ENCODE measurements at regions not wholly inside any gene's neighbourhood (a gene's known extent, or its start where the extent isn't known, plus 50 kb on each side); places are given as distances from the start of the nearest gene placed in this dataset.
"Not testable (repeated sequence)": the region's sequence is repeated elsewhere in the genome, so short reads cannot be mapped to it uniquely, and the experiment has no call there.

DNA sequence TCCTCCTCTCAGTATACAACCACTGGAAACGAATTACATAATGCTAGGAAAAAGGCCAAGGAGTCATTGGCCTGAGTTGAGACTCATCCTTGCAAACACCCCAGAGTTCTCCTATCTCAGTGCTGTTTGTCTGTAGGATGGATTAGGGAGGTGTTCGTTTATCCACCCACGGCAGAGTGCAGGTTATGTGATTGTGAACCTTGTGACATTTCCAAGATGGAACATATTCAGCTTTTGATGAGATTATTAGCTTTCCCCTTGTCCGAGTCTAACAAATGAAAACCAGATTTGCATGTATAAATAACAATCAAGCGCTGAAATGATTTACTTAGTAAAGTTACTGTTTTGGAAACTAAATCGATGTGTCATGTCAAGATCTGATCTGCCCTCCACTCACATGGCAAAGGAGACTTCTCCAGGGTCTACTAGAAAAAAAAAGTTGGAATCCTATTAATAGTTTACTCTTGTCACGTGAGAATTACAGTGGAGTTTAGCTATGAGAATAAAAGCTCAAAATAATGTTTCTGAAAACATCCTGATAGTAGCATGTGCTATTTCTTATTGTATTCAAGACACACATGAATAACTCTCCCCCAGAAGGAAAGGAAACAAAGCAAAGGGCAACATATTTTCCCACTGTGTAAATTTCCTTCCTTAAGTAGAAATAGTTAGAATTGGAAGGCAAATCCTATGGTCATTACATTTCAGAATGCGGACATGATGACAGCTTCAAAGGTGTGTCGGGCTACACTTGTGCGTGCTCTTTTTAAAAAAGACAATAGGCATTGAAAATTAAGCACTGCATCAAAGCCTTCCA, 600.4 kb downstream of the EBF1 start:
- no peak overlapping the region for H3K4me3 ChIP-seq (ENCODE audit: low read depth, low read length)
- TF ChIP-seq, protein P1, sequence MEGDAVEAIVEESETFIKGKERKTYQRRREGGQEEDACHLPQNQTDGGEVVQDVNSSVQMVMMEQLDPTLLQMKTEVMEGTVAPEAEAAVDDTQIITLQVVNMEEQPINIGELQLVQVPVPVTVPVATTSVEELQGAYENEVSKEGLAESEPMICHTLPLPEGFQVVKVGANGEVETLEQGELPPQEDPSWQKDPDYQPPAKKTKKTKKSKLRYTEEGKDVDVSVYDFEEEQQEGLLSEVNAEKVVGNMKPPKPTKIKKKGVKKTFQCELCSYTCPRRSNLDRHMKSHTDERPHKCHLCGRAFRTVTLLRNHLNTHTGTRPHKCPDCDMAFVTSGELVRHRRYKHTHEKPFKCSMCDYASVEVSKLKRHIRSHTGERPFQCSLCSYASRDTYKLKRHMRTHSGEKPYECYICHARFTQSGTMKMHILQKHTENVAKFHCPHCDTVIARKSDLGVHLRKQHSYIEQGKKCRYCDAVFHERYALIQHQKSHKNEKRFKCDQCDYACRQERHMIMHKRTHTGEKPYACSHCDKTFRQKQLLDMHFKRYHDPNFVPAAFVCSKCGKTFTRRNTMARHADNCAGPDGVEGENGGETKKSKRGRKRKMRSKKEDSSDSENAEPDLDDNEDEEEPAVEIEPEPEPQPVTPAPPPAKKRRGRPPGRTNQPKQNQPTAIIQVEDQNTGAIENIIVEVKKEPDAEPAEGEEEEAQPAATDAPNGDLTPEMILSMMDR (IDR thresholded peaks at IDR 0.05; ENCODE audit: borderline replicate concordance, insufficient read depth, low read depth, low read length) = no peak

DNA sequence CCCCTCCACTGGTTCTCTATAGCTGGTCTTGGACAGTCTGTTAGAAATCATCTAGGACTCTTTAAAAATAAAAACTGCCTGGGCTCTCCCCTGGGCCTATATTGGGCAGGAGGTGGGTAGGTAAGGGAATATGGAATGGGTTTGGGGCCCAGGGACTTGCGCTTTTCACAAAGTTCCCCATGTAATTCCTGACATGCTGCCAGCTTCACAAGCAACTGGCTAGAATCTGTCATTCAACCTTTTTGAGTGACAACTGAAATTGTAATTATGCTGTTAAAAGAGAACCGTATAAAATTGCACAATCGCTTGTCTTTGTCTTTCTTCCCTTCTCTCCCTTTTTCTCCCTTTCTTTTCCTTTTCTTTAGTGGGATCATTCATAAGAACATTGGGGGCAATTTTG, 603.1 kb downstream of the EBF1 start:
- TF ChIP-seq, protein P1 (IDR thresholded peaks at IDR 0.05; ENCODE audit: borderline replicate concordance, insufficient read depth, low read depth, low read length) = no peak
- H3K4me3 ChIP-seq (ENCODE audit: low read depth, low read length) = no peak overlapping the region

DNA sequence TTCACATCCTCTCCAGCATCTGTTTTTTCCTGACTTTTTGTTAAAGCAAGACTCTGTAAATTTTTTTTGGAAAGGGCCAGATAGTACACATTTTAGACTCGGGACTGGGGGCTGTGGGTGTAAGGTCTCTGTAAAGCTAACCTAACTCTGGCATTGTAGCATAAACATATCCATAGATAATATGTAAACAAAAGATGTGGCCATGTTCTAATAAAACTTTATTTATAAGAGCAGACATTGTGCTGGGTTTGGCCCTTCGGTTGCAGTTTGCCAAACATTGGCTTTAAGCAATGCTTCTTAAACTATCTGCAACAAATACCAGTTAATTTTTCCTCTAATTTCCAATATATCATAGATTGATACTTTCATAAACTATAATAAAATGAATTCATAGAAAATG, 605.2 kb downstream of the EBF1 start:
- TF ChIP-seq, protein P1 (IDR thresholded peaks at IDR 0.05; ENCODE audit: borderline replicate concordance, insufficient read depth, low read depth, low read length) = no peak
- H3K4me3 ChIP-seq (ENCODE audit: low read depth, low read length) = no peak overlapping the region

DNA sequence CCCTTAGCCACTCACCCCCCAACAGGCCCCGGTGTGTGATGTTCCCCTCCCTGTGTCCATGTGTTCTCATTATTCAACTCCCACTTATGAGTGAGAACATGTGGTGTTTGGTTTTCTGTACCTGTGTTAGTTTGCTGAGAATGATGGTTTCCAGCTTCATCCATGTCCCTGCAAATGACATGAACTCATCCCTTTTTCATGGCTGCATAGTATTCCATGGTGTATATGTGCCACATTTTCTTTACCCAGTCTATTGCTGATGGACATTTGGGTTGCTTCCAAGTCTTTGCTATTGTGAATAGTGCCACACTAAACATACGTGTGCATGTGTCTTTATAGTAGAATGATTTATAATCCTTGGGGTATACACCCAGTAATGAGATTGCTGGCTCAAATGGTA, 605.7 kb downstream of the EBF1 start:
- not testable (repeated sequence) for H3K4me3 ChIP-seq (ENCODE audit: low read depth, low read length)

DNA sequence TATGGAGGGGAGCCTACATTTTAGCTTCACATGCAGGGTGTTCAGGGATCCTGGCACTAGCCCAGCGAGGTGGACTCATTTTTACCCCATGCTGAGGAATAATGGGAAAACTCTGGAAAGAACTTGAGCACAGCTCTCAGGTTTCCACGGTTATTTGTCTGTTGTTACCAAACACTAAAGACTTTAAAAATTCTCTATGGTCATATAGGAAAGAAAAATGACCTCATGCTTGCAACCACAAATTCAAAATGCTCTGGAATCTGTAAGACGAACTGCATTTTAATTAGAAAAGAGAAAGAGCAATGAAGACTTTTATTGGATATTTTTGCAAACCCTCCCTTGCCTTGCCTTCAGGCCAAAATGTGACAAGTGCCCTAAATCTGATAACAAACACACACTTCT, 606.9 kb downstream of the EBF1 start:
- no peak overlapping the region for H3K4me3 ChIP-seq (ENCODE audit: low read depth, low read length)
- TF ChIP-seq, protein P1 (IDR thresholded peaks at IDR 0.05; ENCODE audit: borderline replicate concordance, insufficient read depth, low read depth, low read length) = no peak

DNA sequence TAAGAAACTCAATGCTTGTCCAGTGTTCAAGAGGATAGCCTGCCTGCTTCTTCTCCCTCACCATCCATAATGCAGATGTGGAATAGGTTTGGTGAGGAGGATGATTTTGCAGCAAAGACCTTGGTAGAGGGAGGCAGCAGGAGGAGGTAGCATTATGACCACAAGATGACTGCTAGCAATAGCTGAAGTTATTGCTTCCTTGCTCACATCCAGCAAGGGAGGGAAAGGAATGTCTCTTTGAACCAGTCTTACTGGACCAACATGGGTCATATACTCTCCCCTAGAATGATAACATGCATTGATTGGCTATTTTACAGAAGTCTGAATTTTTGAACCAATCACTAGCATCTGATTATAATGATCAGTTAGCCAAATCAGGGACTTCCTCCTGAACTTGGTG, 607.6 kb downstream of the EBF1 start:
- H3K4me3 ChIP-seq (ENCODE audit: low read depth, low read length) = no peak overlapping the region
- TF ChIP-seq, protein P1 (IDR thresholded peaks at IDR 0.05; ENCODE audit: borderline replicate concordance, insufficient read depth, low read depth, low read length) = no peak

DNA sequence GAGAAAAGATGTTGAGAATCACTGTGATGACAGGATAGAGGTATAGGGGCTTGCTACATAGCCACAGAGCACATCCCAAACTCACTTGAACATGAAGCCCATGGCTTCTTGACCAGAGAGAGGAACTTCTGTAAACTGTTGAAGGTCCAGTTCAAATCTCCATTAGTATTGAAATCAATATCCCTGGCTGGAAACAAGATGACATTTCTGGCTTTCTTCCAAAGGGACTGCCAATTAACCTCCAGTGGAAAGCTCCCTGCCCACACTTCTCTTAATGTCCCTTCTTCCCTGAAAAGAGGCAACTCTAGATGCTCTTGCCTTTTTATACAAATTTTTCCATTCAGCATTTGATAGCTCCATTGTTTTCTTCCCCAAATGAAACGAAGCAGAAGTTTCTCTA, 612.1 kb downstream of the EBF1 start:
- TF ChIP-seq, protein P1 (IDR thresholded peaks at IDR 0.05; ENCODE audit: borderline replicate concordance, insufficient read depth, low read depth, low read length) = no peak
- H3K4me3 ChIP-seq (ENCODE audit: low read depth, low read length) = no peak overlapping the region
